Activated CD4-positive, alpha-beta T cell treated with anti-CD3 and anti-CD28 coated beads for 36 hours (primary cell): ENCODE measurements at regions not wholly inside any gene's neighbourhood (a gene's known extent, or its start where the extent isn't known, plus 50 kb on each side); places are given as distances from the start of the nearest gene placed in this dataset.

Experiments
- ATAC-seq: fragments of 200-7000 bp; cut with Tn5 transposase; one replicate; pipeline ENCODE4 v1.10.0; 2021; ENCODE audit warnings: mild to moderate bottlenecking, moderate library complexity
- CTCF ChIA-PET: fragments of 350-600 bp; sonication (Branson Sonifier 250); formaldehyde crosslinking; loops from one replicate; lab custom pipeline; 2021; ENCODE audit warnings: antibody characterized with exemption; lab: Charles Lee
- POLR2A ChIA-PET: fragments of 350-600 bp; sonication (Branson Sonifier 250); formaldehyde crosslinking; loops from one replicate; lab custom pipeline; 2021; ENCODE audit warnings: antibody characterized with exemption, inconsistent platforms; lab: Charles Lee
- DNase-seq: peaks from one replicate; pipeline ENCODE4 v3.0.0-alpha.2; 2020
- H3K27ac Mint-ChIP-seq: one replicate; pipeline ENCODE4 v1.8.0; 2021; ENCODE audit warnings: mixed read lengths
- H3K27me3 Mint-ChIP-seq: one replicate; pipeline ENCODE4 v1.8.0; 2021; ENCODE audit warnings: mixed read lengths
- H3K36me3 Mint-ChIP-seq: one replicate; pipeline ENCODE4 v1.8.0; 2021; ENCODE audit warnings: low read depth, mixed read lengths
- H3K4me1 Mint-ChIP-seq: one replicate; pipeline ENCODE4 v1.8.0; 2021; ENCODE audit warnings: mixed read lengths
- H3K4me3 Mint-ChIP-seq: one replicate; pipeline ENCODE4 v1.8.0; 2021; ENCODE audit warnings: mild to moderate bottlenecking, moderate library complexity, mixed read lengths
- H3K9me3 Mint-ChIP-seq: one replicate; pipeline ENCODE4 v1.8.0; 2021; ENCODE audit warnings: low read depth, mixed read lengths
- intact Hi-C, 2 experiments: fragments of 100-400 bp; cut with DNase I in 1 of 2; cut with micrococcal nuclease in 1 of 2; formaldehyde crosslinking; loops; one replicate each; pipeline versions ENCODE4 v1.14.2 to v1.15.1; 2022 to 2024; cut with DNase I, micrococcal nuclease

DNA sequence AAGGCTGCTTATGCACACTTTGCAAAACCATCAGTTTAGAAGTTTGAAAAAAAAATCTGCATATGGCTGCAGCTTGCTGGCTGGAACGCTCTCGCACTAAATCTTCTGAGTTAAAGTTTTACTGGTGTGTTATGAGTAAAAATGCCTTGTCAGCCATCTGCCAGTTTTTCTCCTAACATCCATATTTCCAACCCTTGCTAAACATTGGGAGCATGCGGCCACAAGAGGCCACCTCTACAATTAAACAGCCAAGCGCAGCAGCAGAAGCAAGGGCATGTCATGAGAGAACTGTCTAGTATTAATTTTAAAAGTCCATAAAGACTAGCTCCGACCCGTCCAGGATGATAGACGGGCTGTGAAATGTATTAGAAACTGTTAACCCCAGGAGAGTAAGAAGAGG lies 248.3 kb downstream of the TSHZ3 start:
- intact Hi-C loops = no loop called here
- Mint-ChIP-seq H3K27ac (no peak overlapping the region), H3K9me3 (no peaks in the 10 kb centered on the region), H3K27me3 (no peaks in the 10 kb centered on the region), H3K4me1 (no peaks in the 10 kb centered on the region), H3K4me3 (no peak overlapping the region), H3K36me3 (no peaks in the 10 kb centered on the region)
- ChIA-PET POLR2A (interaction anchor here (0.6 kb wide), 1 partner anchor 66 kb away, joined by 5 read pairs; no protein-coding TSS in a partner anchor), CTCF (interaction anchor here (0.6 to 1.0 kb wide), 2 partner anchors 256 to 417 kb away, joined by 3 read pairs; no protein-coding TSS in a partner anchor)
- ATAC-seq (no peak), DNase-seq (no peak)

GRCh38 chr19:31100206-31100590 lies 249.0 kb downstream of the TSHZ3 start:
- ChIA-PET CTCF (interaction anchor here (1.0 kb wide), 1 partner anchor 256 kb away, joined by 3 read pairs; no protein-coding TSS in a partner anchor), POLR2A (interaction anchor here (0.6 to 0.7 kb wide), 2 partner anchors 20 to 67 kb away, joined by 3 to 5 read pairs; no protein-coding TSS in a partner anchor)
- Mint-ChIP-seq H3K9me3 (no peaks in the 10 kb centered on the region), H3K27ac (no peak overlapping the region), H3K27me3 (peaks cover 3% of the 10 kb centered on the region), H3K4me1 (no peaks in the 10 kb centered on the region), H3K36me3 (no peaks in the 10 kb centered on the region), H3K4me3 (no peak overlapping the region)
- intact Hi-C loops = no loop called here
- DNase-seq (no peak), ATAC-seq (no peak)

- Mint-ChIP-seq H3K27ac (no peak overlapping the region), H3K9me3 (no peaks in the 10 kb centered on the region), H3K4me1 (no peaks in the 10 kb centered on the region), H3K27me3 (peaks cover 3% of the 10 kb centered on the region), H3K36me3 (no peaks in the 10 kb centered on the region), H3K4me3 (no peak overlapping the region)
- ChIA-PET CTCF (no interaction called here), POLR2A (interaction anchor here (0.7 kb wide), 1 partner anchor 21 kb away, joined by 3 read pairs; no protein-coding TSS in a partner anchor)
- intact Hi-C loops = no loop called here
- no peak for ATAC-seq
- no peak for DNase-seq
Observed at GRCh38 chr19:31099515-31100205, 249.6 kb downstream of the TSHZ3 start.

- H3K9me3 Mint-ChIP-seq = no peaks in the 10 kb centered on the region
- H3K4me1 Mint-ChIP-seq = no peaks in the 10 kb centered on the region
- intact Hi-C loops = no loop called here
- H3K27ac Mint-ChIP-seq = no peak overlapping the region
- ATAC-seq = no peak
- no peaks in the 10 kb centered on the region for H3K36me3 Mint-ChIP-seq
- ChIA-PET POLR2A (no interaction called here), CTCF (no interaction called here)
- DNase-seq = no peak
- H3K27me3 Mint-ChIP-seq = peaks cover 3% of the 10 kb centered on the region
- H3K4me3 Mint-ChIP-seq = no peak overlapping the region
Observed at GRCh38 chr19:31098836-31099235, 250.4 kb downstream of the TSHZ3 start.

DNA sequence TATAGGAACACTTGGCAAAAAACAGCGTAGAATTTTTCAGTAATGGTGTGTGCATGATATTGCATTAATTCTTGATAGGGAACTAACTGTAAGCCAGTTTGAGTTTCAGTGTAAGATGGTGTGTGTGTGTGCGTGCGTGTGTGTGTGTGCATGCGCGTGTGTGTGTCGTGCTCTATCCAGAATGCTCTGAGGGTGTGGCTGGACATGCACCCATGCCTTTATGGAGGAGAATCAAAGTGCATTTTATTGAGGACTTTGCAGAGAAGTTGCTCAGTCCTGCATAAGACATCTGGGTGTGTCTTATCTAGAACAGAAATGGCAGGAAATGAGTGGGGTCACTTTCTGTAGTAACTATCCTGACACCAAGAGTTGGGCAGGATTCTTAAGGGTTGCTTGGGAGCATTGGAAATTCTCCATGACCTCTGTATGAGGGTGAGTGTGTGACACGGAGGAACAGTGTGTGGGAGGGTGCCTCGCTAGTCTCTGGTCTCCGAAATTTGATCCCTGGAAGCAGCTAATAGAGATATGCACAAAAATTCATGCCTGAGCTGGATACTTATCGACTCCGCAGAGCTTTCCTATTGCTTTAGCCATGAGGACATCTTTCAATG lies 252.2 kb downstream of the TSHZ3 start:
- Mint-ChIP-seq H3K27ac (no peak overlapping the region), H3K27me3 (peaks cover 6% of the 10 kb centered on the region), H3K4me3 (no peak overlapping the region), H3K36me3 (no peaks in the 10 kb centered on the region), H3K9me3 (no peaks in the 10 kb centered on the region), H3K4me1 (no peaks in the 10 kb centered on the region)
- ATAC-seq (no peak), DNase-seq (no peak)
- ChIA-PET CTCF (interaction anchor here (0.9 kb wide), 1 partner anchor 39 kb away, joined by 3 read pairs; no protein-coding TSS in a partner anchor), POLR2A (no interaction called here)
- intact Hi-C loops = no loop called here

DNA sequence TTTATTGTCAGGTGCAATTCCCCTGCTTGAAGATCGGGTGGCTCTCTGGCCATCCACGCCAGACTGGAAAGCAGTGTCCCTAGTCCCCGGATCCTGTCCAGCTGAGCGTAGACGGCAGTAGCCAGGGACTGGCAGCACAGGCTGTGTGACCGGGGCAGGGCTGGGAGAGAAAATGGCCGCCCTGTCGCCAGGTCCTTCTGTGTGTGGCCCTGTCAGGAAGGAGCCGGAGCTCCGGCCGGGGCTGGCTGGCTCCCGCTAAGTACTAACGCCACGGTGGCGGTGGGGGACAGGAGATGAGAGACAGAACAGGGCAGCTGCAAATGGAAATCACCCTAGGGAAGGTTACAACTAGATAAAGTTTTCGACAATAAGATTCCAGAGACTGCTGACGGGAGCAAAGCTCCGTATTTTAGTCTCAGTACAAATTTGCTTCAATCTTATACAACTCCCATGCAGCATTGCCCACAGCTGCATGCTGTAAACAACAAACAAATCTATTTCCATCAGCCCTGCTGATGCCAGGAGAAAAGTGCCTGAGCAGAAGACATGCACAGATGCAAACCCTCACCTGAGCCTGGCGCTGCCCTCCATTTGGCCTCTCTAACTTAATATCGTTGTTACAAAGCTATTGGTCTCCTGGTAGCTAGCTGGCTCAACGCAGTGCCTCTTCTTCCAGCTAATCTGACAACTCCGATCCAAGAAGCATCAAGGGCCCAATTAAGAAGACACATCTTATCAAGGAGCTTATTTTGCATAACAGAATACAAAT lies 253.0 kb downstream of the TSHZ3 start:
- Mint-ChIP-seq H3K27ac (no peak overlapping the region), H3K27me3 (peaks cover 6% of the 10 kb centered on the region), H3K4me3 (no peak overlapping the region), H3K9me3 (no peaks in the 10 kb centered on the region), H3K36me3 (no peaks in the 10 kb centered on the region), H3K4me1 (no peaks in the 10 kb centered on the region)
- POLR2A ChIA-PET = no interaction called here
- DNase-seq (no peak), ATAC-seq (no peak)
- CTCF ChIA-PET = interaction anchor here (0.6 to 0.9 kb wide), 4 partner anchors 38 to 1128 kb away, joined by 3 read pairs; no protein-coding TSS in a partner anchor
- intact Hi-C loops = no loop called here

GRCh38 chr19:31095100-31095804 lies 254.0 kb downstream of the TSHZ3 start:
- ATAC-seq (no peak), DNase-seq (no peak)
- Mint-ChIP-seq H3K9me3 (no peaks in the 10 kb centered on the region), H3K4me3 (no peak overlapping the region), H3K27ac (no peak overlapping the region), H3K4me1 (no peaks in the 10 kb centered on the region), H3K27me3 (peaks cover 9% of the 10 kb centered on the region), H3K36me3 (no peaks in the 10 kb centered on the region)
- CTCF ChIA-PET = interaction anchor here (0.6 kb wide), 1 partner anchor 1129 kb away, joined by 3 read pairs; no protein-coding TSS in a partner anchor
- intact Hi-C loops = no loop called here
- POLR2A ChIA-PET = no interaction called here

DNA sequence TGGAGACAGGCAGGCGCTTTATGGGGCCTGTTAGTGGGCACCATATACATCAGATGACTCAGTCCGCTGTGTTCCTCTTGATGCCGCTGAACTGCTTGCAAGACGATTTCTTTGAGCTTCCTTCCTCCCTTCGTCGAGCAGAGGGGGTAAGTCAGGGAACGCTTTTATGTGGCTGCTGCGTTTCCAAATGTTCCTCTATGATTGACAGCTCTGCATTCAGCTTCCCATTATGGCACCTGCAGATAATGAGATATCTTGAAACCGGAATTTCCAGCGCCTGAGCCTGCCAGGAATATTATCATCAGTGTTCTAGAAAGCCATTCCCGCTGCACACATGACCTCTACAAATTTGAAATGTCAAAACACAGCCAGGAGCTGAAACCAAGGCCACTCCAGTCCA lies 257.0 kb downstream of the TSHZ3 start:
- ChIA-PET CTCF (no interaction called here), POLR2A (no interaction called here)
- intact Hi-C loops = no loop called here
- Mint-ChIP-seq H3K4me3 (no peak overlapping the region), H3K27me3 (peaks cover 9% of the 10 kb centered on the region), H3K4me1 (no peaks in the 10 kb centered on the region), H3K27ac (no peak overlapping the region), H3K36me3 (no peaks in the 10 kb centered on the region), H3K9me3 (no peaks in the 10 kb centered on the region)
- DNase-seq (no peak), ATAC-seq (no peak)

DNA sequence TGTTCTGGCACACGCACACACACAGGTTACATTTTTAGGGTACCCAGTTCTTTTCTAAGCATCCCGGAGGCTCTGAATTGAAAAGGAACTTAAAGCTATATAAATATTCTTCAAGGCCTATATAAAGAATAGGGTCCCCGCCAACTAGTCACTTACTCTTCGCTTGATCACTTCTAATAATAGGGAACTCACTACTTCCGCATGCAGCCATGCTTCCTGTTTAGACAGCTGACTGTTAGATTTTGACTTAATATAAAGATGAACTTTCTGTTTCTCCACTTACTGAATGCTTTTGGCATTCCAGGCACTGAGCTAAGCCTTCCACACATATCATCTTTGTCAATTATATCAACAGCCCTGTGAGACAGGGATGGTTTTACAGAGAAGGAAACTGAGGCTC lies 259.6 kb downstream of the TSHZ3 start:
- H3K4me1 Mint-ChIP-seq = no peaks in the 10 kb centered on the region
- no peak overlapping the region for H3K27ac Mint-ChIP-seq
- ChIA-PET CTCF (no interaction called here), POLR2A (no interaction called here)
- H3K9me3 Mint-ChIP-seq = no peaks in the 10 kb centered on the region
- intact Hi-C loops = no loop called here
- H3K4me3 Mint-ChIP-seq = no peak overlapping the region
- H3K36me3 Mint-ChIP-seq = no peaks in the 10 kb centered on the region
- ATAC-seq = no peak
- DNase-seq = no peak
- peaks cover 7% of the 10 kb centered on the region for H3K27me3 Mint-ChIP-seq

DNA sequence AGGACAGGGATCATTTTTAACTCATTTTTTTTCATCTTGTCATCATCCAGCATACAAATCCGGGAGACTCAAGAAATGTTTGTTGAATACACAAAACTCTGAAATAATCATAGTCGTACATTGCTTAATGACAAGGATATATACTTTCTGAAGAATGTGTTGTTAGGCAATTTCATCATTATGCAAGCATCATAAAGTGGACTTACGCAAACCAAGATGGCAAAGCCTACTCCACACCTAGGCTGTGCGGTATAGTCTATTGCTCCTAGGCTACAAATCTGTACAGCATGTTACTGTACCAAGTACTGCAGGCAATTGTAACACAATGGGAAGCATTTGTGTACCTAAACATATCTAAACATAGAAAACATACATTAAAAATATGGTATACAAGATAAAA lies 264.1 kb downstream of the TSHZ3 start:
- ChIA-PET CTCF (no interaction called here), POLR2A (no interaction called here)
- no peak for DNase-seq
- intact Hi-C loops = no loop called here
- Mint-ChIP-seq H3K9me3 (no peaks in the 10 kb centered on the region), H3K4me1 (no peaks in the 10 kb centered on the region), H3K4me3 (no peak overlapping the region), H3K27ac (no peak overlapping the region), H3K36me3 (no peaks in the 10 kb centered on the region), H3K27me3 (peaks cover 3% of the 10 kb centered on the region)
- ATAC-seq = no peak

DNA sequence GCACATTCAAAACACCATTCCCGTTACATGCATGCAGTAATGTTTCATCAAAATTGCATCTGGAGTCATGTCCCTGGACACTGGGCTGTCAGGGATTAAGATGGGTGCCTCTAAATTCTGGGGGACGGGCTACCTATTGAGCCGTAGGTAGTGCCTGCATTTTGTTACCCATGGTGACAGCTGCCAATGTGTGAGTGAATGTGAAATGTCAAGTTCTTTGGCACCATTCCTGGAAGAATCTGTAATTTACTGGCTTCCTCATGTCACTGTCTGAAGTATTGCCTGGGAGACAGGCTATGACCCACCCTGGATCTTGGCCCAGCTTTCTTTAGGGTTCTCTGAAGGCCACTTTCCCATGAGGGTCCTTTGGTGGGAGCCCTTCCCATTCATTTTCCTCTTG lies 266.1 kb downstream of the TSHZ3 start:
- CTCF ChIA-PET = no interaction called here
- no peak for ATAC-seq
- Mint-ChIP-seq H3K4me1 (no peaks in the 10 kb centered on the region), H3K9me3 (no peaks in the 10 kb centered on the region), H3K36me3 (no peaks in the 10 kb centered on the region), H3K27ac (no peak overlapping the region), H3K4me3 (no peak overlapping the region), H3K27me3 (peaks cover 9% of the 10 kb centered on the region)
- intact Hi-C loops = no loop called here
- POLR2A ChIA-PET = no interaction called here
- no peak for DNase-seq
